SW 1271 (cell line): ENCODE measurements at regions not wholly inside any gene's neighbourhood (a gene's known extent, or its start where the extent isn't known, plus 50 kb on each side); places are given as distances from the start of the nearest gene placed in this dataset.
"Not testable (repeated sequence)": the region's sequence is repeated elsewhere in the genome, so short reads cannot be mapped to it uniquely, and the experiment has no call there.

Experiments used
- DNase-seq, 2 experiments: peaks; one replicate each; lab custom pipeline; 2025; lab: John Stamatoyannopoulos, UW

DNA sequence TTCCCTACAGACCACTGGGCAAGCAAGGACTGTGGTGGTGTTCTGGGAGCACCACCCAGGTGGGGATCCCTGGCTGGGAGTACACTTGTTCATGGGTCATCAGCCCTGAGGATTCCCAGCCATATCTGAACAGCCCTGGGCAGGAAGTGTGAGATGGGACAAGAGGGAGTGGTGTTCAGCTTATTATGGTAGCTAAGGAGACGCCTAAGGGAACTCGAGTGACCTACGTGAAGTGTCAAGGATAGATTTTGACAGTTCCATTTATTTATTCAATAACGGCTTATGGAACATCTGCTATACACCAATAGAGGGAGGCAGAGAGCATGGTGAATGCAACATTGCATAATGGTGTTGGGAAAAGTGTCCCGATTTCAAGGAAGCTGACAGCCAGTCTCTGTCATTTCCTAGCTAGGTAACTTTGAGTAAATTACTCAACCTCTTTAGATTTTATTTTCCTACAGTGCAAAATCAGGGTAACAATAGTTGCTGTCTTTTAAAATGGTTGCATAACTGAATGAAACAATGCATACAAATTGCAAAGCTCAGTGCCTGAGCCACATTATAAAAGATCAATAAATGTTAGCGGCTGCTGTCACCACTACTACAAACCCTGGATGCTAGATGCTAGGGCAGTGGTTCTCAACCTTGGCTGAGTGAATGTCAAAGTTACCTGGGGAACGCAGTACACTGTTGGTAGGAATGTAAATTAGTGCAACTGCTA, 534.1 kb downstream of the GRIN2A start:
- peak in 1 of 2 experiments; percentile 11 for DNase-seq

- no peak for DNase-seq
Observed at GRCh38 chr16:9650284-9650683, 531.9 kb downstream of the GRIN2A start.

- DNase-seq, result no peak
Observed at GRCh38 chr16:9655051-9655450, 527.2 kb downstream of the GRIN2A start.

DNA sequence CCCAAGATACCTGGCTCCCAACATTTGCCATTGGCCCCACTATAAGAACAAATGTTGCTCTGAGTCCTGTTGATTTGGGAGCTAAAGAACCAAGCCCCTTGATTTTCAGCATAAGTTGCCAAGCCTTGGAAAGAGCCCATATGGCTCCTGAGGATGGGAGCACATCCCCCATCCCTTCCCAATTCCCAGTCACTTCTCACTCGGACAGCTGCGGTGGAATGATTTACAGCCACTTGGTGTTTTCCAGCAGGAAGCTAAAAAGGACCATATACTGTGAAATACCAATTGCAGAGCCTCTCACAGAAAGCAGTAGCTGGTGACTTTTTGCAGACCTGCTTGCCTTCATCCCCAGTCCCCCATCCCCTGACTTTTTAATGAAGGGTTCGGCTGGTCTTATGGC, 524.6 kb downstream of the GRIN2A start:
- DNase-seq, result no peak

DNA sequence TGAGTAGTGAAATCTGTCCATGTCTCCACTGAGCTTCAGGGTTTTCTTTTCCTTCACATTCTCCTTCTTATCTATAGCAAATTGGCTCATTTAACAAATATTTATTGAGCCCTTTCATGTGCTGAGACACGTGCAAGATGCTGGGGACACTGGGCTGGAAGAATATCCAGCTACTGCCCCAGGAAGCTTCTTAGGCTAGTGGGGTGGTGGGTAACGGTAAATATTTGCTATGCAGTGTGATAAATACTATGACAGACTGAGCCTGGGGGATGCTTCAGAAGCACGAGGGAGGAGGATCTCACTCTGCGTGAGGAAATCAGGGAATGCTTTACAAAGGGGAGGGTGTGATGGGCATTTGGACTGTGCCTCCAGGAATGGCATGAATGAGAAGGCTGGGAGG, 524.1 kb downstream of the GRIN2A start:
- DNase-seq, result no peak

GRCh38 chr16:9658586-9658985, 523.6 kb downstream of the GRIN2A start:
- no peak for DNase-seq

DNA sequence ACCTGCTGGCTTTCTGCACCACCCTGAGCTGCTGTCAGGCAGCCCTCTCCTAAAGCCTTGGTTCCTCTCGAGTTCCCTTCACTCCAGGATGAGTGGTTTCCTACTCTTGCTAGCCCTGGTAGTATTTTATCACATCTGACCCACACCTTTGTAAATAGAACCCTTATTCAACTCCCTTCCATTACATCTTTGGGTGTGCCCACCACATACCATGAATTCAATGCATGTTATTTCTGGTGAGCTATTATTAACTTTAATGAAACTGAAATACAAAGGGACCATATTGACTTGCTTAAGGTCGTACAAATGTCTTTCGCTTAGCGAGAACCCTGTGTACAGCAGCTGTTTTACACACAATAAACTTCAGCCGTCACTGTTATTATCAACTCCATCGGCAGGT, 521.3 kb downstream of the GRIN2A start:
- DNase-seq, result no peak

- DNase-seq, result no peak
Observed at GRCh38 chr16:9661336-9662017, 520.8 kb downstream of the GRIN2A start.

GRCh38 chr16:9663588-9663987, 518.6 kb downstream of the GRIN2A start:
- no peak for DNase-seq

DNA sequence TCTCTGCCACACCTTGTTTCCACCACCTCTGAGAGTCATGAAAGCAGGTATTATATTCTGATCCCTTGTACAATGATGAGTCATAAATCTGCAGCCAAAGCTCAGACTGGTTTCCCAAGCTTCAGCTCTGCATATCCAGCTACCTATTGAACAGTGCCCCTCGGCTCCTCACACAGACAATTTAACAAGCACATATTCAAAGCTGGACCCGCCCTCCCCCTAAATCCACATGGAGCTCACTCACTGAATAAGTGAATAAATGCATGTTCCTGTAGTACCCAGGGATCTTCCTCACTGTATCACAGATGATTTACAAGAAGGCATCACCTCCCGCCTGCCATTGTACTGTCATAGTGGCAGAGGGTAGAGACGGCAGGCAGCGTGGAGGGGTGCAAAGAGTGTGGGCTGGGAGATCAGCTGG, 516.4 kb downstream of the GRIN2A start:
- DNase-seq, result no peak

- DNase-seq, result no peak
Observed at GRCh38 chr16:9666834-9667480, 515.3 kb downstream of the GRIN2A start.

DNA sequence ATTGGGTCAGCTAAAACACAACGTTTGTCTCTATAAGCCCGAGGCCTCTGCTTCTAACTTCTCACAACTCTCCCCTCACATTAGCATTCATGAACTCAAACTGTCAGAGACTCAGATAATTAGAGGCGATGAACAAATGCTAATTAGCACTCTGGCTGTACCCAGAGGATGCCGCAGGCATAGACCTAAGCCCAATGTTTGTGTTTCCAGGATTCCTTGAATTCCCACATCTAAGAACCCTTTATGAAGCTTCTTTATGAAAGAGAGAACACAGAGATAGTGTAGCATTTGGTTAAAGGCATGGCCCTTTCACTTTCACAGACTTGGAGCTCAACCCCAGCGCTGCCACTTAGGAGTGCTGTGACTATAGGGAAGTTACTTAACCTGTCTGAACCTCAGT, 512.2 kb downstream of the GRIN2A start:
- DNase-seq, result no peak

DNA sequence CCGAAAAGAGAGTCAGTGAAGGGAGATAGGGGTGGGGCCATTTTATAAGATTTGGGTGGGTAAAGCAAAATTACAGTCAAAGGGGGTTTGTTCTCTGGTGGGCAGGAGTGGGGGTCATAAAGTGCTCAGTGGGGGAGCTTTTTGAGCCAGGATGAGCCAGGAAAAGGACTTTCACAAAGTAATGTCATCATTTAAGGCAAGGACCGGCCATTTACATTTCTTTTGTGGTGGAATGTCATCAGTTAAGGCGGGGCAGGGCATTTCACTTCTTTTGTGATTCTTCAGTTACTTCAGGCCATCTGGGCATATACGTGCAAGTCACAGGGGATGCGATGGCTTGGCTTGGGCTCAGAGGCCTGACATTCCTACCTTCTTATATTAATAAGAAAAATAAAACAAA, 511.6 kb downstream of the GRIN2A start:
- not testable (repeated sequence) for DNase-seq

GRCh38 chr16:9676560-9677300, 505.5 kb downstream of the GRIN2A start:
- DNase-seq, result not testable (repeated sequence)

DNA sequence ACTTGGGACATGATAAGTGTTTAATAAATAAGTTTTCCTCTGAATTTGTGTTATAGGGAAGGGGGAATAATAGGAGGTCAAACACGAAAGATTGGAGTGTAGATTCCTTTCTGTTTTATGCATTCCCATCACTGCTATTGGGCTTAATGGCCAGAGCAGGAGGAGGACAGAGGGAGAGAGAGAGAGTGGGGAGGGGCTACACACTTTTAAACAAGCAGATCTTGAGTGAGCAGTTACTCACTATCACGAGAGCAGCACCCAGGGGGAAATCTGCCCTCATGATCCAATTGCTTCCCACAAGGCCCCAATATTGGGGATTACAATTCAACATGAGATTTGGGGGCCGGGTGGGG, 505.0 kb downstream of the GRIN2A start:
- no peak for DNase-seq

DNA sequence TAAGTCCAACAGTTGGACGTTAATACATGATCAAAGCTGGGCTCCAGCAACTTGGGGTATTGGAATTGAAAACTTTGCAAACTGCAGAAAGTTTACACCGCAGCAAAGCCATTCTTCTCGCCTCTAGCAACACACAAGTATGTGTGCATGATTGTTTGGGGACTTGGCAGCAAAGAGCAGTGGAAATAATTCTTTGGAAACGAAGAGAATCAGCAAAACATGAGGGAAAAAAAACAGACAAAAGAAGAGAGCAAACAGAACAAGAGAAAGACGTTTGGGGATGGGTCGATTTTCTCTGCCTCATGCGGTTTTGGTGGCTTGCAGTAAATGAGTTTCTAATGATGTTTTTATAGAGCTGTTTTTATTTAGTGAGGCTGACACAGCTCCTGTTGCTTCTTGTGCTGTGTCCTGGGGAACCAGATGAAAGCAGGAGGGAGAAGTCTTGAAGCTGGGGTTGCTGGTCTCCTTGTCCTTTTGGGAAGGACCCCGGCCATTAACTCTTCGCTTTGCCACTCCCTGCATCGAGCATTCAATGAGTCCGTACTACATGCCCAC, 502.9 kb downstream of the GRIN2A start:
- no peak for DNase-seq

DNA sequence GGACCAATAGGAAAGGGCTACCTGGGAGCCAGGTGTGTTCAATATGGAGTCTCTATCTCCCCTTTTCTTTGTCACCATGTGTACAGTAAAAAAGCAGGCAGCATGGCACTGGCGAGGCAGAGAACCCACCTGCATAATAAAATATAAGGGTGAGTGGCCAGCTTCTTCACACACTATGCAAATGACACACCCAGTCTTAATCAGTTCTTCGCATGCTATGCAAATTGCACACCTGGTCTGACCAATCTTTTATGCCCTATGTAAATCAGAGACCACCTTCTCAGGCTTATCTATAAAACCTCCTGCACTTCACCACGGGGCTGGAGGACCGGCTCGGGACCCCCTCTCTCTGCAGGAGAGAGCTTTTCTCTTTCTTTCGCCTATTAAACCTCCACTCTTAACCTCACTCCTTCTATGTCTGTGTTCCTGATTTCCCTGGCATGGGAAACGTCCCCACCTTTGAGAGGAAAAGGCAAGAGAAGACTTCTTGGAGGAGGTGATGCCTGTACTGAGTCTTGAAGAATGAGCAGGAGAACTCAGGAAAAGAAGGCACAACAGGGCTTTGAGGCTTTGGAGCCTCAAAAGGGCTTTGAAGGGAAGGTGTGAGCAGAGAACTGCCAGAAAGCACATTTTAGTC, 502.1 kb downstream of the GRIN2A start:
- no peak for DNase-seq

GRCh38 chr16:9680968-9681367, 501.3 kb downstream of the GRIN2A start:
- no peak for DNase-seq

DNA sequence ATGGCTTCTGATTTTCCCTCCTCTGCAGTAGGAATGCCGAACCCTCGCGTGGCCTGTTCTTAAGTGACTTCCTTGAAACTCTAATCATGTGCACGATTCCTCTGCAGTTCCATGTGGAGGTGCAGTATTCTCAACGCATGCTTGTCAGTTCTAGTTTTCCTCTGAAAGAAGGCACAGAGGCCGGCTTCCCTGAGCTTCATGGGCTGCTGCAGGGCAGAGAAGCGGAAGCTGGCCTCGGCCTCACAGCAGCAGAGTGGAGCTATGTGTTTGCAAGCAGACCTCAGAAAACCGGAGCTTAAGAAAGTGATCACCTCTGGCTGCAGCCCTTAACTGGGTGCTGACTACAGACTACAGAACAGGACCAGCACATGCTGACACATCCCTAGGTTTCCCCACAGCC, 500.7 kb downstream of the GRIN2A start:
- DNase-seq, result no peak

GRCh38 chr16:9682320-9682719, 499.9 kb downstream of the GRIN2A start:
- DNase-seq, result no peak

GRCh38 chr16:9683677-9684076, 498.6 kb downstream of the GRIN2A start:
- DNase-seq, result no peak
